GM06990 (cell line): ENCODE measurements at regions not wholly inside any gene's neighbourhood (a gene's known extent, or its start where the extent isn't known, plus 50 kb on each side); places are given as distances from the start of the nearest gene placed in this dataset.

Source experiments
- DNase-seq: peaks from one replicate; pipeline ENCODE4 v3.0.0-alpha.2; 2011; ENCODE audit not compliant: insufficient read length; ENCODE audit errors: extremely low read depth
- H3K27me3 ChIP-seq: replicated peaks from 2 replicates; pipeline ENCODE4 v1.6.0; 2011; ENCODE audit warnings: low read length; ENCODE audit not compliant: control insufficient read depth, insufficient read depth
- H3K36me3 ChIP-seq: 2 replicates; pipeline ENCODE4 v1.5.1; 2011; ENCODE audit warnings: low read length; ENCODE audit not compliant: control insufficient read depth, insufficient read depth
- H3K4me3 ChIP-seq: replicated peaks from 2 replicates; pipeline ENCODE4 v1.5.1; 2011; ENCODE audit warnings: low read depth, mild to moderate bottlenecking, control low read depth, low read length
- TF ChIP-seq, protein P1 (sequence below): IDR thresholded peaks from 2 replicates; pipeline ENCODE4 v1.5.1; 2011; ENCODE audit warnings: low read length, control low read depth, mild to moderate bottlenecking, inconsistent platforms; ENCODE audit not compliant: insufficient read depth, poor library complexity, severe bottlenecking

DNA sequence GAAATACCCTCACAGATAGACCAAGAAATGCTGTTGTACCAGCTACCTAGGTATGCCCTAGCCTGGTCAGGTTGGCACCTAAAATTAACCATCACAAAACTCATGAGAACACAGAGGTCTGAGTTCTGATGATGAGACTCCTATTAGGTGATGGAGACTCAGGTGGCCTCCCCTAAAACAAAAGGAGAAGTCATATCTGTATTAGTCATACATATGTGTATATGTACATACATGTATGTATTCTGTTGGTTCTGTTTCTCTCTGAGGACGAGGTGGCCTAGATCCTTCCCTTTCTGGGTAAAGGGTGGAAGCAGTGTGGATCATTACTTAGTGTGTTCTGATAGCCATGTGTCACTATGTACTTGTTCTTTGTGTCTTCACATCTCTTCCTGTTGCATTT lies 207.2 kb upstream of the PRSS1 start:
- H3K4me3 ChIP-seq: no peak overlapping the region
- DNase-seq: no peak
- TF ChIP-seq, protein P1, sequence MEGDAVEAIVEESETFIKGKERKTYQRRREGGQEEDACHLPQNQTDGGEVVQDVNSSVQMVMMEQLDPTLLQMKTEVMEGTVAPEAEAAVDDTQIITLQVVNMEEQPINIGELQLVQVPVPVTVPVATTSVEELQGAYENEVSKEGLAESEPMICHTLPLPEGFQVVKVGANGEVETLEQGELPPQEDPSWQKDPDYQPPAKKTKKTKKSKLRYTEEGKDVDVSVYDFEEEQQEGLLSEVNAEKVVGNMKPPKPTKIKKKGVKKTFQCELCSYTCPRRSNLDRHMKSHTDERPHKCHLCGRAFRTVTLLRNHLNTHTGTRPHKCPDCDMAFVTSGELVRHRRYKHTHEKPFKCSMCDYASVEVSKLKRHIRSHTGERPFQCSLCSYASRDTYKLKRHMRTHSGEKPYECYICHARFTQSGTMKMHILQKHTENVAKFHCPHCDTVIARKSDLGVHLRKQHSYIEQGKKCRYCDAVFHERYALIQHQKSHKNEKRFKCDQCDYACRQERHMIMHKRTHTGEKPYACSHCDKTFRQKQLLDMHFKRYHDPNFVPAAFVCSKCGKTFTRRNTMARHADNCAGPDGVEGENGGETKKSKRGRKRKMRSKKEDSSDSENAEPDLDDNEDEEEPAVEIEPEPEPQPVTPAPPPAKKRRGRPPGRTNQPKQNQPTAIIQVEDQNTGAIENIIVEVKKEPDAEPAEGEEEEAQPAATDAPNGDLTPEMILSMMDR: no peak
- H3K36me3 ChIP-seq: no peaks in the 10 kb centered on the region
- H3K27me3 ChIP-seq: no peaks in the 10 kb centered on the region; the same call in 1 of the 2 replicates

- H3K27me3 ChIP-seq: peaks cover 2% of the 10 kb centered on the region; the same call in 1 of the 2 replicates
- DNase-seq: no peak
- no peak overlapping the region for H3K4me3 ChIP-seq
- TF ChIP-seq, protein P1: no peak
- H3K36me3 ChIP-seq: no peaks in the 10 kb centered on the region
These were observed 208.9 kb upstream of the PRSS1 start for GRCh38 chr7:142540371-142540770.

DNA sequence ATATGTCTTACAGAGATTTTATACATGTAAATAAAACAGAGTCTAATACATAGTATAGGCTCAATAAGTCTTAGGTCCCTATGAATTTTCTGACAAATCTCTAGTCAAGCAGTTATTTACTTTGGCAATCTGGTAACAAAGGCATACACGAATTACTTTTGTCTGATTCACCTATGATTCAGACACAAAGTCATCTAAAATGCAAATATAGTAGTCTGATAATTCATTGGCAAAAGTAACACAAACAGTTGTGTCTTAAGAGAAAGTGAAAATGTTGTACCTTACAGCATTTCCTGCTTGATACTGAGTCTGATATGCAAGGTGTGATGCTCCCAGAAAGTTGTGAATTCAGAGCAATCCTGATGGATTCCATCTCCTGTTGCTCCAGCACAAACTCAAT lies 209.4 kb upstream of the PRSS1 start:
- DNase-seq: no peak

GRCh38 chr7:142537760-142538159 lies 211.5 kb upstream of the PRSS1 start:
- H3K4me3 ChIP-seq: no peak overlapping the region
- no peaks in the 10 kb centered on the region for H3K36me3 ChIP-seq
- peaks cover 2% of the 10 kb centered on the region; the same call in 1 of the 2 replicates for H3K27me3 ChIP-seq
- TF ChIP-seq, protein P1: no peak
- DNase-seq: no peak

More for the DNA sequence above, 209.4 kb upstream of the PRSS1 start:
- no peaks in the 10 kb centered on the region for H3K36me3 ChIP-seq
- TF ChIP-seq, protein P1: no peak
- H3K4me3 ChIP-seq: no peak overlapping the region
- H3K27me3 ChIP-seq: peaks cover 2% of the 10 kb centered on the region; the same call in 1 of the 2 replicates

- TF ChIP-seq, protein P1: peak; percentile 83
These were observed 214.0 kb upstream of the PRSS1 start for GRCh38 chr7:142535123-142535779.

GRCh38 chr7:142534726-142535122 lies 214.5 kb upstream of the PRSS1 start:
- no peak for DNase-seq
- TF ChIP-seq, protein P1: no peak

More at GRCh38 chr7:142535123-142535779, 214.0 kb upstream of the PRSS1 start:
- H3K27me3 ChIP-seq: peaks cover 2% of the 10 kb centered on the region; the same call in 1 of the 2 replicates
- no peak for DNase-seq
- no peak overlapping the region for H3K4me3 ChIP-seq
- H3K36me3 ChIP-seq: no peaks in the 10 kb centered on the region

More at GRCh38 chr7:142534726-142535122, 214.5 kb upstream of the PRSS1 start:
- peaks cover 2% of the 10 kb centered on the region; the same call in 1 of the 2 replicates for H3K27me3 ChIP-seq
- H3K36me3 ChIP-seq: no peaks in the 10 kb centered on the region
- H3K4me3 ChIP-seq: no peak overlapping the region
